Activated CD4-positive, alpha-beta T cell treated with anti-CD3 and anti-CD28 coated beads, Interleukin-2, amount 50 U/mL, for 1 hour (primary cell): ENCODE measurements at regions not wholly inside any gene's neighbourhood (a gene's known extent, or its start where the extent isn't known, plus 50 kb on each side); places are given as distances from the start of the nearest gene placed in this dataset.

Experiments
- DNase-seq: peaks from one replicate; pipeline ENCODE4 v3.0.0-alpha.2; 2020

- no peak for DNase-seq
These were observed 167.0 kb downstream of the TLE3 start for GRCh38 chr15:69930754-69931153.

- no peak for DNase-seq
These were observed 166.6 kb downstream of the TLE3 start for GRCh38 chr15:69931156-69931555.

- no peak for DNase-seq
These were observed 163.1 kb downstream of the TLE3 start for GRCh38 chr15:69934607-69935006.

GRCh38 chr15:69939513-69940440 lies 157.9 kb downstream of the TLE3 start:
- no peak for DNase-seq

GRCh38 chr15:69940441-69941300 lies 157.0 kb downstream of the TLE3 start:
- DNase-seq, result no peak

GRCh38 chr15:69941301-69941605 lies 156.5 kb downstream of the TLE3 start:
- no peak for DNase-seq

- DNase-seq, result no peak
These were observed 155.8 kb downstream of the TLE3 start for GRCh38 chr15:69941706-69942495.

GRCh38 chr15:69943637-69944036 lies 154.1 kb downstream of the TLE3 start:
- no peak for DNase-seq

GRCh38 chr15:69945729-69946128 lies 152.0 kb downstream of the TLE3 start:
- DNase-seq, result no peak

GRCh38 chr15:69946870-69947269 lies 150.8 kb downstream of the TLE3 start:
- DNase-seq, result no peak

GRCh38 chr15:69947394-69947793 lies 150.3 kb downstream of the TLE3 start:
- no peak for DNase-seq

- DNase-seq, result no peak
These were observed 148.2 kb downstream of the TLE3 start for GRCh38 chr15:69949485-69949884.

- no peak for DNase-seq
These were observed 146.3 kb downstream of the TLE3 start for GRCh38 chr15:69951256-69951897.

GRCh38 chr15:69951898-69952555 lies 145.7 kb downstream of the TLE3 start:
- DNase-seq, result no peak

GRCh38 chr15:69953051-69953450 lies 144.7 kb downstream of the TLE3 start:
- DNase-seq, result no peak

GRCh38 chr15:69953816-69954215 lies 143.9 kb downstream of the TLE3 start:
- DNase-seq, result no peak

- DNase-seq, result no peak
These were observed 143.1 kb downstream of the TLE3 start for GRCh38 chr15:69954666-69955065.

GRCh38 chr15:69955240-69955894 lies 142.3 kb downstream of the TLE3 start:
- no peak for DNase-seq

- DNase-seq, result no peak
These were observed 141.3 kb downstream of the TLE3 start for GRCh38 chr15:69956417-69956816.

- DNase-seq, result no peak
These were observed 140.5 kb downstream of the TLE3 start for GRCh38 chr15:69957175-69957574.

- DNase-seq, result no peak
These were observed 139.1 kb downstream of the TLE3 start for GRCh38 chr15:69958496-69959084.
